NCI-H345 (cell line): ENCODE measurements at regions not wholly inside any gene's neighbourhood (a gene's known extent, or its start where the extent isn't known, plus 50 kb on each side); places are given as distances from the start of the nearest gene placed in this dataset.
A peak's percentile ranks its signal among the peaks of the same experiment; 100 is the strongest.

Experiments
- DNase-seq: peaks from one replicate; lab custom pipeline; 2025; lab: John Stamatoyannopoulos, UW

DNA sequence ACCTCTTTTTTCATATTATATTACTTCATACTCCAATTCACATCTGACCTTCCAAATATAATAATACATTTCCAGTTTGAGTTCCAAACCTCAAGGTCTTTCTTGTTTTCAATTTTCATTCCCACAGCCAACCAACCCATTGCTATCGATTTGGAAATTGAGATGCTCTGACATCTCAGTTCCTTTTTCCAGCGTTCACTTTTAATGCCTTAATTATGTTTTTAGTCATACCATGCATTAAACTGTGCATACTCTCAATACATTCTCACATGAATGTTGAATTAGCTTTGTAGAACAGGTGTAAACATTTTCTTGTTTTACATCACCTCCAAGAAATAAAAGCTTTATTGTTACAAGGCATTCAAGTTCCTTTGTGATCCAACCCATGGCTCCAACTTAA is 294.2 kb upstream of the ANO3 start:
- DNase-seq = no peak

- DNase-seq = no peak
Observed at GRCh38 chr11:26040339-26040738, 291.6 kb upstream of the ANO3 start.

- DNase-seq = no peak
Observed at GRCh38 chr11:26042113-26042512, 289.8 kb upstream of the ANO3 start.

- no peak for DNase-seq
Observed at GRCh38 chr11:26043665-26044064, 288.3 kb upstream of the ANO3 start.

GRCh38 chr11:26044389-26044788 is 287.5 kb upstream of the ANO3 start:
- DNase-seq = no peak

- no peak for DNase-seq
Observed at GRCh38 chr11:26045082-26045481, 286.8 kb upstream of the ANO3 start.

DNA sequence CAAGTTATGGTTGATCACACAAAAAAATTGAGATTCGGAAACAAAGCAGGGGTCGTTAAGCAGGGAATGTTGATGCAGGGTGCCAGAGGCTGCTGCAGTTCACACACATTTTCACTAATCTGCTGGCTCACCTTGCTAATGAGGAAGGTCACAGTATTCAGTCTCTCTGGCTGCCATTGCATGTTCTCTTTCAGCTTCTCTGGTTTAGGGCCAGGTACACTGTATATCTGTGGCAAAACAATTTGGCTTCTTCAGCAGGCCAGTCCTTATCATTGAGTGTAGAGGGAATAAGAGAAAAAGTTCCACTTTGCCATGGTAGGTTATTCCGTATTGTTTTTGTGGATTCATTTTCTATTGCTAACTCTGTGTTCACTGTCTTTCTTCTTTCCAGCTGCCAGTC is 283.7 kb upstream of the ANO3 start:
- DNase-seq = no peak

DNA sequence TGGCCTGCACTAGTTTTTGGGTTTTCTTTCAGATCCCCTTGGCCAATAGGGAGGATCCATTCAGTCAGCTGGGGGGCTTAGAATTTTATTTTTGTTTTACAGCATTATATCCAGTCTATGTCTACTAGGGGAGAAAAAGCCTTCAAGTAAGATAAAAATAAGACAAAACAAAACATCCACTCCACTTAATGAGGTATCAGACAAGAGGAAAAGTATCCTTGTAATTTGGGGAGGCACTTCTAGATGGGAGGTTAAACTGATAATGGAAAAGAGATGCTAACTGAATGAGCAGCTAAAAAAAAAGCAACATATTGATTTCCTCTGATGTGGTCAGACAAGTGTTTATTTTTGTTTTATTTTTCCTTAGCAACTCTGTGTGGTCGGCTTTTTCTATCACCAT is 278.0 kb upstream of the ANO3 start:
- DNase-seq = no peak

DNA sequence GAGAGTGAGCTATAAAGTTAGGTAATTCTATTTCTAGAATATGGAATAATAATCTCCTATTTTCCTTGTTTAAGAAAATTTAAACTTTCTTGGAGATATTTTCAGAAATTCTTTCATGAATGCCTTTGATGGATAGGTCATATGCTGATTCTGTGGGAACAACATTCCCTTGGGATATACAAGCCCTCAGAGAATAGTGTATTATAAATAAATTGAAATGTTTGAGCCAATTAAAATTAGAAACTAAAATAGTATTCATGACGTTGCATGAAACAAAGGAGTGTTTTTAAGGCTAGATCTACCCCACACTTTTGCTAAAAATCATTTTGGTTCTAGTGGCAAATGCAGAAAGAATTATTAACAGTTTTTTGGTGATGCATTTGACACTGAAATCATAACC is 269.3 kb upstream of the ANO3 start:
- no peak for DNase-seq

GRCh38 chr11:26063915-26064314 is 268.0 kb upstream of the ANO3 start:
- DNase-seq = no peak

DNA sequence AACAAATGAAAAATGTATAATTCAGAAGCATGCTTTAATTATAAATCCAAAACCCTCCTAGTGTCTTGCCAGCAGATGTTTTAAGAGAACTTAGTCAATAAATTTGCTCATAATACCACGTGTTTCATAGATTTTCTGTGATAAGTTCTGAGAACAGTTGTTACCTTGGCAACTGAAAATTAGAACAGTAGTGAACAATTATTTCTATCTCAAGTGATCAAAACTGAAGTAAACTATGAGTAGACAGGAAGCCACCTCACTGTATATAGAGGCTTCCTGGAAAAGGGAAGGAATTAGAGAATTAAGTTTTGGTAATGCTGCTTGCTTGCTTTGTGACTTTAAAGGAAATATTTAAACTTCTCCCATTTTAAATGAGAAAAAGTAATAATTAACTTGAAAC is 266.0 kb upstream of the ANO3 start:
- DNase-seq = no peak

GRCh38 chr11:26070714-26071380 is 261.1 kb upstream of the ANO3 start:
- DNase-seq = peak; percentile 91

DNA sequence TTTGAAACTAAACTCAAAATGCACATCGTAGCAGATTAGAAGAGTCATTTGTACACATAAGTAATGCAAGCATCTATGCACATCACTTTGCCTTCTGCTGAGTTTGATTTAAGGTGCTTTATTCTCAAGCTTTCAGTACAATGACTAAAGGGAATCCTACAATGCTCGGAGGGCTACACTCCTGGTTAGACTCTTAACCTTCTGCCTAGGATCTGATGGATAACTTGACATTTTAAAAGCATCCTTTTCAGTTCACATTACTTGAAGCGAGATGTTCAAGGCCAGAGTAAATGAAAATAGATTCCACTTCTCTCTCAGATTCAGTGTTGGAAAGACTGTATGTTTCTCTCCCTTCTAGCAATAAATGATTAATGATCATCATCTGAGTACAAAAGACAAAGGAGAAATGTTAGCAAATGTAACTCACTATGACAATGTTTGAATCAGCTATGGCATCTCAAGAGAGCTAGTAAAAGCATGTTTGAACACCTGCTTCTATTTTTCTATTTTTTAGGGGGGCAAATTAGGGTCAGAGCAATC is 259.2 kb upstream of the ANO3 start:
- DNase-seq = no peak

- no peak for DNase-seq
Observed at GRCh38 chr11:26073646-26074045, 258.3 kb upstream of the ANO3 start.

DNA sequence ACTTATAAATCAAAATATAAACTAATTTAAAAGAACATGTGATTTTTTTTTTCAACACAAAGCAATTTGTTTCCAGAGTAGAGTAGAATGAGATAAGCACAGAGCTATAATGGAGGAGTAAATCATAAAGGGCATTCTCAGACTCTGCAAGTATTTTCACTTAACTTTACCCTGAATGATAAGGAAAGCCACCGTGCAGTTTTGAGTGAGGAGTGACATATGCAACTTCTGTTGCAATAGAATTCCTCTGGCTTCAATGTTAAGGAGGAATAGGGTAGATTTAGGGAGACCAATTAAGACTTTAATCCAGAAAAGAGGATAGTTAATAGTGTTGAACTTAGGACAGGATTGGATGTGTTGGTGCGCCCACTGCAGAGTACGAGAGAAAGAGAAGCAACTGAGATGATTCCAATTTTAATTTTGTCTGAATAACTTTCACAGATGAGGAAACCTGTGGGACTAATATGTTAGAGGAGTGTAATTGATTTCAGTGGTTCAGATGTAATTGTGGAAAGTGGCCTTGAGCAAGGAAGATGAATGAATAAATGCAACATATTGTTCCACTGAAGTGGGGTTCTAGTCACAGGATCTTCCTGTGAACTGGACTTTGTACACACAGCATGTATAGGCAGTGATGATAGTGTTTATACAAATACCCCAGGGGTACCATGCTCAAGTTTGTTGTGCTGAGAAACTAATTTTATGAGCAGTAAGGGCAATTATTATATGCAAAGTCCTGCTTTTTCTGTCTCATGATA is 255.5 kb upstream of the ANO3 start:
- DNase-seq = no peak

GRCh38 chr11:26078231-26078821 is 253.6 kb upstream of the ANO3 start:
- no peak for DNase-seq

- DNase-seq = no peak
Observed at GRCh38 chr11:26084313-26084712, 247.6 kb upstream of the ANO3 start.

GRCh38 chr11:26086028-26086427 is 245.9 kb upstream of the ANO3 start:
- DNase-seq = peak; percentile 41

DNA sequence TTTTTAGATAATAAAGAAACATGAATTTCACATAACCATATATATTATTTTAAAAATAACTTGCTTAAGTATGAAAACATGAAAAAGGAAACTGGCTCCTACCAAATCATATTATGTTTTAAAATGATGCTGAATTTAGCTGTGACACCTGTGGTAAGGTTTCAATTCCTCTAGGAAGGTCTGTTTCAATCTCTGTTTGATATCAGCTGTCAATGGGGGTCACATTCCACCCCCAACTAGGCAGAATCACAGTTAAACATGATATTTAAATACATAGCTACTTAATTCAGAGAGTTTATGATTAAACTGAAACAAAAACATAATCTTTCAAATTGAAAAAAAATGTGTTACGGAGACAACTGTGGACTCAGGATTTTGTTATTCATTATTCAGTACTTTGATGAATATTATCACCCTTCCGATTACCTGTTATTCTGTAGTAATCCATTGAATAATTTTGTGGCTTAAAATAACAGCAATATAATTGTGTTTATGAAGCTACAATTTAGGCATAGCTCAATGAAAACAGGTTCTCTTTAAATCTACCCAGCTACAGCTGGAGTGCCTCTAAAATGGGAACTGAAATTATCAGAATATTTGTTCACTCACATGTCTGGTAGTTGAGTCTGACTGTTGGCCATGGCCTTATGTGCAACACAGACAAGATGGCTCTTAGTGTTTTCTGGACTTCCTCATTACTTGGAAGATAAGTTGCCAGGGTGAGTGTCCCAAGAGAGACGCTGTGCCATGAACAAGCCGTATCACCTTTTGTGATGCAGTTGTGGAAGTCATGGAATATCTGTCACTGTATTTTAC is 244.6 kb upstream of the ANO3 start:
- no peak for DNase-seq

DNA sequence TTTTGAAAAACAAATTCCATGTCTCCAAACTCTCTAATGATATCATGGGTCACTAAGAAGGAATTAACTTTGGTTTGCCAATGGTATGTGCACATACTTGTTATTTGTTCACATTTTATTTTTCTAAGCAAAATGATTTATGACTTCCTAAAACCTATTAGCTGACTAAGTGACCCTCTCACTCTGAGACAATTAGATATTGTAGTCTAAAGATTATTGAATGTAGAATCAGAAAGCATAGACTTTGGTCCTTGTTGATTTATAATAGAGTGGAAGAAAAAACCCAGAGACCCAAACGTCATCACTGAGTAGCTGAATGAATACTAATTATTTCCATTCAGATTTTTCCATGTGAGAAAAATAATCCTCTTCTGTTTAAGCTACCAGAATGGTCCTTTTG is 243.5 kb upstream of the ANO3 start:
- no peak for DNase-seq

DNA sequence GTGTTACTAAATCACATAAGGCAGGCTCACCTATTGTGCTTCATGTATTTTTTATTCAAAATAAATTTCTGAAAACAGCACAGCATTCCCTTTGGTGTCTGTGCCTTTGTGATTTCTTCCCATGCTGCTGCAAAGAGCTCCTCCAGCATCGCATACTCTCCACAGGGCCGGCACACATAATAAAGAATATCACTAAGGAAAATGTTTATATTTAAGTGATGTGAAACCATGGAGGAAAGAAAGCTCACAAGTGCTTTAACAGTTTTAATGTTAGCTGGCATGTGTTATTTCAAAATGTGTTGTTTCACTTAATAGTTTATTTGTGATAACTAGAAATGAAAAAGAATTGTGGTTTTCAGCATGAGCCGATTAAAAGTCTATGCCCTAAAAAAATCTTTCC is 241.3 kb upstream of the ANO3 start:
- no peak for DNase-seq

- DNase-seq = no peak
Observed at GRCh38 chr11:26093206-26093605, 238.7 kb upstream of the ANO3 start.
